Stimulated activated CD4-positive, alpha-beta T cell treated with anti-CD3 and anti-CD28 coated beads, Interleukin-1b, Interleukin-23, amount 100 ng/mL, for 1 hour (primary cell): ENCODE measurements at regions not wholly inside any gene's neighbourhood (a gene's known extent, or its start where the extent isn't known, plus 50 kb on each side); places are given as distances from the start of the nearest gene placed in this dataset.
"Not testable (repeated sequence)": the region's sequence is repeated elsewhere in the genome, so short reads cannot be mapped to it uniquely, and the experiment has no call there.

Experiments
- DNase-seq, 2 donors: peaks; one replicate each; pipeline ENCODE4 v3.0.0-alpha.2; 2020; ENCODE audit warnings: low read depth in 2 of 2

- no peak for DNase-seq
Observed at GRCh38 chr2:194556629-194557028, 1100.4 kb upstream of the SLC39A10 start.

DNA sequence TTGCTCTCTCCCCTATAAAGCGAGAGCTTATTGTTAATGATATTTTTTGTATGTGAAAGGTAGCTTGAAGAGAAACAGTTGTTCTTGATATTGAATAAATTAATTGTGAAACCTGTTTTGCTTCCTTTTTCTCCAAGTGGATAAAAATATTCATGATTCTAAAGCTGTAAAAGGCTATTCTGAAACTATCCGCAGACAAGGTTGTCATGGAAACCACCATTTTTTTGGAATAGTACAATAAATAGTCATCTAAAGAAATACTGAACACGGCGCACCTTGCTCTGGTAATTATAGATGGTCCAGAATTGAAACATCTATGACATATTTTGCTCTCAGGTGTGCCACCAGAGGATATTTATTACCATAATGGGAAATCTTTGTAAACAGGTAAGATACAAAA lies 1103.0 kb upstream of the SLC39A10 start:
- DNase-seq = no peak

- DNase-seq = no peak
Observed at GRCh38 chr2:194550702-194551101, 1106.3 kb upstream of the SLC39A10 start.

- no peak for DNase-seq
Observed at GRCh38 chr2:194549387-194549786, 1107.6 kb upstream of the SLC39A10 start.

GRCh38 chr2:194545978-194546377 lies 1111.0 kb upstream of the SLC39A10 start:
- DNase-seq = no peak

GRCh38 chr2:194539425-194539824 lies 1117.6 kb upstream of the SLC39A10 start:
- no peak for DNase-seq

DNA sequence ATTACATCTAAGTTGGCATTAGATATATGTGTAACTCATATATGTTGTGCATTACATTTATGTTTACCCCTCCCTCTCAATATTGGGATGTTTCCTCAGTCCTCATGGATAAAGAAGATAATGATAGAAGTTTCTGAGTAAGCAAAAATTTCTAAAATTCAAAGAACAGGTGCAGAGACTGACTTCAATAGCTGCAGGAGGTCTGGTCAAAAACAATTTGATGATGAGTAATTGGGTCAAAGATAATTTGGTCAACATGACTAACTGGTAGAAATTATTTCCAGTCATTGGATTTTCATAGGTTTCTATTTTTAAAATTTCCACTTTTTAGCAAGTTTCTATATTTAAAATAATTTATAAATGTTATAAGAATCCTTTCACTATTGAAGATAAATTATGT lies 1130.9 kb upstream of the SLC39A10 start:
- no peak for DNase-seq

DNA sequence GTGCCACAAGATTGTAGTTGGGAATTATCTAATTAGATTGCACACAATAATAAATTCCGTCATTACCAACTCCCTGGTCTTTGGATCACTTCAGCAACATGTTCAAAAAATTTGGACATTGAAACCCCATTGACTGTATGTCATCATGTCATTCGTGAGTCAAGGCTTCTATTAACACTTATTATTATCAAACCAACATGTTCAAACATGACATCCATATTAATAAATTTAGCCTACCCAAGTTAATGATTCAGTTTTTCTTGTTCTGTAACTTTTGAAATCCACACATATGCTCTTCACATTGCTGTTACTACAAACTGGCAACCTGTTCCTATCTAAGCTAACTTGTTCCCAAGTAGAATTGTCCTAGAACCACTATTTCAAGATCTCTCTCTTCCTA lies 1142.7 kb upstream of the SLC39A10 start:
- DNase-seq = no peak

DNA sequence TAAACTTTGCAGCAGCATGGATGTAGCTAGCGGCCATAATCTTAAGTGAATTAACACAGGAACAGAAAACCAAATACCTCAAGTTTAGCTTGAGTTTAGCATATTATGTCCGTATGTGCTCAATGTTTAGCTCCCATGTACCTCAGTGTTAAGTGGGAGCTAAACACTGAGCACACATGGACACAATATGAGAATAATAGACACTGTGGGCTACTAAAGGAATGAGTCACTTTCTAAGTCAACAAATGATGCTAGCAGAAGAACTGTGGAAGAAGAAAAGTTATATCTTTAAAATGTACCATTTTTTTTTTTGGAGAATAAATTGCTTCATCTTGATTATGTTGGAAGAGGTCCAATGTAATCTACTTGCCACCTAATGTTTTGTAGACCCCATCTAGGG lies 1146.0 kb upstream of the SLC39A10 start:
- not testable (repeated sequence) for DNase-seq

DNA sequence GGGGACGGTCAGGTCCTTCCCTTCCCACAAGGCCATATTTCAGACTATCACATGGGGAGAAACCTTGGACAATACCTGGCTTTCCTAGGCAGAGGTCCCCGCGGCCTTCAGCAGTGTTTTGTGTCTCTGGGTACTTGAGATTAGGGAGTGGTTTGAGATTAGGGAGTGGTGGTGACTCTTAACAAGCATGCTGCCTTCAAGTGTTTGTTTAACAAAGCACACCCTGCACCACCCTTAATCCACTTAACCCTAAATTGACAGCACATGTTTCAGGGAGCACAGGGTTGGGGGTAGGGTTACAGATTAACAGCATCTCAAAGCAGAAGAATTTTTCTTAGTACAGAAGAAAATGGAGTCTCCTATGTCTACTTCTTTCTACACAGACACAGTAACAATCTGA lies 1152.2 kb upstream of the SLC39A10 start:
- not testable (repeated sequence) for DNase-seq

- DNase-seq = no peak
Observed at GRCh38 chr2:194495046-194495445, 1162.0 kb upstream of the SLC39A10 start.

GRCh38 chr2:194494401-194494800 lies 1162.6 kb upstream of the SLC39A10 start:
- no peak for DNase-seq

GRCh38 chr2:194491409-194492115 lies 1165.5 kb upstream of the SLC39A10 start:
- no peak for DNase-seq

GRCh38 chr2:194486326-194486725 lies 1170.7 kb upstream of the SLC39A10 start:
- DNase-seq = no peak

GRCh38 chr2:194483041-194483440 lies 1174.0 kb upstream of the SLC39A10 start:
- no peak for DNase-seq

- no peak for DNase-seq
Observed at GRCh38 chr2:194465641-194466040, 1191.4 kb upstream of the SLC39A10 start.

DNA sequence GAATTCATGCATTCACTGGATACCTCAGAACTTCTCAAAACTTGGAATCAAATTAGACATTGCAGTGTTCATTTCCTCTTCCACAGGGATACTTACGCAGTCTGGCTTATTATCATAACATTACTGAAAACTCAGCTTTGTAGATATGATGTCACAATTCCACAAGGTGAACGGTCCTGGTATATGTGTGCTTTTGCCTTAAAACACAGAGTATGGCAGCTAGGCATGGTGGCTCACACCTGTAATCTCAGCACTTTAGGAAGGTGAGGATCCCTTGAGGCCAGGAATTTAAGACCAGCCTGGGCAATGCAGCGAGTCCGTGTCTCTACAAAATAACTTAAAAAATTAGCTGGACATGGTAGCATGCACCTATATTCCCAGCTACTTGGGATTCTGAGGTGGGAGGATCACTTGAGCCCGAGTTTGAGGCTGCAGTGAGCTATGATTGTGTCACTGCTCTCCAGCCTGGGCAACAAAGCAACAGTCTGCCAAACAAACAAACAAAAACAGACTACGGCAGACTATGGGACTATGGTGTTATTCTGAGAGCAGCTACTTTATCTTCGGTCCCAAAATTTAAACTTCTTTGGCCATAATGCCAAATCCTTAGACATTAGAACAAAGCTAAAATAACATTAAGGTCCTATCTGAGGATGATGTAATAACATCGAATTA lies 1191.9 kb upstream of the SLC39A10 start:
- no peak for DNase-seq

- not testable (repeated sequence) for DNase-seq
Observed at GRCh38 chr2:194462883-194463282, 1194.1 kb upstream of the SLC39A10 start.

DNA sequence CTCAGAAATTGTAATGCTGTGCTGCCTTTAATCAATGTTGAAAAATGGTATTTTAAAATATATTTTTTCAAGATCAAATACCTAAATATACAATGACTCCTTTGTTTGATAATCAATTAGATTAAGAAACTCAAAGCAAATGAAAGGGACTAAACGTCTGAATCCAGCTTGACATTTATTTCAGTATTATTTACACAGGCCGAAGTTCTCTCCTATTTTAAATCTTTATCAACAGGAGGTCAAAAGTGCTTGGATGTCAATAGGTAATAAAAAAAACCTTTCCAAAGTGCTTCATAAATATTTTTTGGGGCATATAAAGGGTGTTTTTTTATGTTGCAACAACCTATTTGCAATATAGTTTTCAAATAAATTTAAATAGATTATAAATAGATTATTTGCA lies 1201.7 kb upstream of the SLC39A10 start:
- no peak for DNase-seq

- no peak for DNase-seq
Observed at GRCh38 chr2:194452504-194452903, 1204.5 kb upstream of the SLC39A10 start.

DNA sequence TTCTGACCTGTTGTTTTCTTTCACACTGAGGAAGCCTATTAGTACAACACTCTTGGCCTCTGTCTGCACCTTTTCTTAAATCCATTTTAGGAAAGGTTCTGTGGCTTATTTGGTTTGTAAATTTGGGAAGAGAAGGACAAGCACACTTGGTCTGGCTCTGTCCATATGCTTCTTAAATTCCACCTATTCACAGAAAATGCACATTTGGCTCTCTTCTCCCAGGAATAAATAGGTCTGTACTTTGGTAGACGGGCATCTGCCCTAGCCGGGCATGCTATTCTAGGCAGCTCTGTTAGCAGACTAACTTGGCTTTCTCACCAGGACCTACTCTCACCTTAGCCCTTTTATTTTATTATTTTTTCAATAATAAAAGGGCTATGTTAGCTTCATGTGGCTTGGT lies 1211.8 kb upstream of the SLC39A10 start:
- no peak for DNase-seq

DNA sequence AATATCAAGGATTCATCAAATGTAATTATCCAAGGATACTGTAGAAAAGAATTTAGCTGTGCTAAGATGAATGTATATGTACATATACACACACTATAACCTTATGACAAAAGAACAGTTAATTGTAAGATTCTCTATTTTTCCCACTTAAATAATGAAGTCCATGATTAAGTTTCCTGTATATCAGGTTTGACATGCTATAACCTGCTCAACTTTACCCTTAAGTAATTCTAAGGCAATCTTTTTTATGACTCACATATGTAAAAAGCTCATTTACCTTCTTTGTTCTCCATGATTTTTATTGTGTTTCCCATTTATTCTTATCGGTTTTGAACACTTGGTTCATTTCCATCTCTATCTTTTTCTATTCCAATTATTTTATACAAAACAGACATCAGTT lies 1213.1 kb upstream of the SLC39A10 start:
- no peak for DNase-seq

DNA sequence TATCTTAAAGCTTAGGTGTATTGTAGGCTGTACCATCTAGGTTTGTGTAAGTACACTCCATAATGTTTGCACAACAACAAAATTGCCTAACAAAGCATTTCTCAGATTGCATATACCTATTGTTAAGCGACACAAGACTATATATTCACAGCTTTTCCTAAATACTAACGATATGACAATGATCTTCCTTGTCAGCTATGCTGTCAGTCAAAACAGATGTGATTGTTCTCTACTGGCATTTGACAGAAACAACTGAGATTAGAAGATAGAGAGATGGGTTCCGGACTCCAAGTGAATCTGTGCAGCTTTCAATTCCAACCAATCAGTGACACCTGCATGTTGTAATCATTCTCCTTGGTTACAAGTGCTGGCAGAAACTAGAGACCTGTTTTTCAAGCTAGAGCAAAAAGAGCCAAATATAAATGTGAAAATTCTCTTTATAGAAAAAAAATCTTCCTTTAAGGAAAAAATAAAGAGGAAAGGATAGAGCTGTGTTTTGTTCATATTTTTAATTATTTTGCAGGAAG lies 1232.3 kb upstream of the SLC39A10 start:
- DNase-seq = no peak
